DOHH2 (cell line): ENCODE measurements at regions not wholly inside any gene's neighbourhood (a gene's known extent, or its start where the extent isn't known, plus 50 kb on each side); places are given as distances from the start of the nearest gene placed in this dataset.

Experiments used
- H3F3A ChIP-seq: fragments of 200-600 bp; sonication (generic), shearing (Covaris generic); 2 replicates; pipeline ENCODE4 v1.6.0; 2016; ENCODE audit warnings: antibody characterized with exemption, mild to moderate bottlenecking; ENCODE audit not compliant: control insufficient read depth, insufficient read depth
- H3K27ac ChIP-seq: fragments of 200-600 bp; sonication (generic); 2 replicates; pipeline ENCODE4 v1.5.1; 2014; ENCODE audit warnings: low read depth, mild to moderate bottlenecking, low read length, moderate library complexity
- H3K27me3 ChIP-seq: fragments of 200-600 bp; sonication (generic); 2 replicates; pipeline ENCODE4 v1.6.1; 2014; ENCODE audit warnings: mild to moderate bottlenecking, low read length, mixed read lengths; ENCODE audit not compliant: control insufficient read depth
- H3K36me3 ChIP-seq: fragments of 200-600 bp; sonication (generic); 2 replicates; pipeline ENCODE4 v1.6.1; 2014; ENCODE audit warnings: mild to moderate bottlenecking, low read length, moderate library complexity, mixed read lengths; ENCODE audit not compliant: control insufficient read depth
- H3K4me1 ChIP-seq: fragments of 200-600 bp; sonication (generic); 2 replicates; pipeline ENCODE4 v1.6.1; 2014; ENCODE audit warnings: mild to moderate bottlenecking, low read length, mixed read lengths; ENCODE audit not compliant: control insufficient read depth
- H3K4me2 ChIP-seq: fragments of 200-600 bp; sonication (generic); 2 replicates; pipeline ENCODE4 v1.6.0; 2014; ENCODE audit warnings: mild to moderate bottlenecking, low read length, moderate library complexity
- H3K4me3 ChIP-seq: fragments of 200-600 bp; sonication (generic); 2 replicates; pipeline ENCODE4 v1.5.1; 2014; ENCODE audit warnings: mild to moderate bottlenecking, low read length, mixed read lengths
- H3K79me2 ChIP-seq: fragments of 200-600 bp; sonication (generic); 2 replicates; pipeline ENCODE4 v1.6.1; 2014; ENCODE audit warnings: mild to moderate bottlenecking, low read length, mixed read lengths; ENCODE audit not compliant: control insufficient read depth
- H3K9me2 ChIP-seq: fragments of 200-600 bp; sonication (generic); replicated peaks from 2 replicates; pipeline ENCODE4 v1.6.1; 2014; ENCODE audit warnings: mild to moderate bottlenecking, low read length, mixed read lengths; ENCODE audit not compliant: control insufficient read depth
- H3K9me3 ChIP-seq: fragments of 200-600 bp; sonication (generic); 2 replicates; pipeline ENCODE4 v1.6.1; 2014; ENCODE audit warnings: antibody characterized with exemption, low read length, mixed read lengths; ENCODE audit not compliant: control insufficient read depth, insufficient read depth
- H4K20me1 ChIP-seq: fragments of 200-600 bp; sonication (generic); 2 replicates; pipeline ENCODE4 v1.6.0; 2014; ENCODE audit warnings: low read depth, mild to moderate bottlenecking, antibody characterized with exemption, low read length, moderate library complexity; ENCODE audit not compliant: control insufficient read depth, insufficient read depth
- EZH2phosphoT487 ChIP-seq: fragments of 200-600 bp; sonication (generic); IDR thresholded peaks from 2 replicates; pipeline ENCODE4 v1.6.1; 2017; ENCODE audit warnings: borderline replicate concordance, mild to moderate bottlenecking, antibody characterized with exemption, low read length, moderate library complexity, mixed read lengths
- TF ChIP-seq, protein P1 (sequence below): fragments of 200-600 bp; sonication (generic); IDR thresholded peaks from one replicate; pipeline ENCODE4 v1.5.1; 2014; ENCODE audit warnings: antibody characterized with exemption, mild to moderate bottlenecking, low read depth, low read length; ENCODE audit not compliant: poor library complexity, severe bottlenecking

DNA sequence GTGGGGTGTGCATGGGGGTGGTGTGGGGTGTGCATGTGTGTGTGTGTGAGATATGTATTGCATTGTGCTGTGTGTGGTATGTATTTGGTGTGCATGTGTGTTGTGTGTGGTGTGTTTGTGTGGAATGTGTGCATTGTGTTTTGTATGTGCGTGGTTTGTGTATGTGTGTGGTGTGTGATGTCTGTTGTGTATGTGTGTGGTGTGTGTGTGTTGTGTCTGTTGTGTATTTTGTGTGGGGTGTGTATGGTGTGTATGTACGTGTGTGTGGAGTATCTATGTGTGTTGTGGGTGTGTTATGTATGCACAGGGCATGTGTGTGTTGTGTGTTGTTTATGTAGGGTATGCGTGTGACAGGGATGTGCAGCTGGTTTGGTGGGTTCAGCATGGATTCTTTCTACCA, 67.8 kb upstream of the COG2 start:
- H3K4me3 ChIP-seq: no peak overlapping the region
- no peak overlapping the region for H3K4me2 ChIP-seq
- no peaks in the 10 kb centered on the region for H3K9me3 ChIP-seq
- H3K9me2 ChIP-seq: no peaks in the 10 kb centered on the region
- no peaks in the 10 kb centered on the region for H4K20me1 ChIP-seq
- no peaks in the 10 kb centered on the region for H3K4me1 ChIP-seq
- H3K27ac ChIP-seq: no peak overlapping the region
- H3F3A ChIP-seq: no peaks in the 10 kb centered on the region
- H3K36me3 ChIP-seq: no peaks in the 10 kb centered on the region
- no peaks in the 10 kb centered on the region for H3K79me2 ChIP-seq
- TF ChIP-seq EZH2phosphoT487: no peak
- TF ChIP-seq, protein P1, sequence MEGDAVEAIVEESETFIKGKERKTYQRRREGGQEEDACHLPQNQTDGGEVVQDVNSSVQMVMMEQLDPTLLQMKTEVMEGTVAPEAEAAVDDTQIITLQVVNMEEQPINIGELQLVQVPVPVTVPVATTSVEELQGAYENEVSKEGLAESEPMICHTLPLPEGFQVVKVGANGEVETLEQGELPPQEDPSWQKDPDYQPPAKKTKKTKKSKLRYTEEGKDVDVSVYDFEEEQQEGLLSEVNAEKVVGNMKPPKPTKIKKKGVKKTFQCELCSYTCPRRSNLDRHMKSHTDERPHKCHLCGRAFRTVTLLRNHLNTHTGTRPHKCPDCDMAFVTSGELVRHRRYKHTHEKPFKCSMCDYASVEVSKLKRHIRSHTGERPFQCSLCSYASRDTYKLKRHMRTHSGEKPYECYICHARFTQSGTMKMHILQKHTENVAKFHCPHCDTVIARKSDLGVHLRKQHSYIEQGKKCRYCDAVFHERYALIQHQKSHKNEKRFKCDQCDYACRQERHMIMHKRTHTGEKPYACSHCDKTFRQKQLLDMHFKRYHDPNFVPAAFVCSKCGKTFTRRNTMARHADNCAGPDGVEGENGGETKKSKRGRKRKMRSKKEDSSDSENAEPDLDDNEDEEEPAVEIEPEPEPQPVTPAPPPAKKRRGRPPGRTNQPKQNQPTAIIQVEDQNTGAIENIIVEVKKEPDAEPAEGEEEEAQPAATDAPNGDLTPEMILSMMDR: no peak
- peaks cover 8% of the 10 kb centered on the region for H3K27me3 ChIP-seq

DNA sequence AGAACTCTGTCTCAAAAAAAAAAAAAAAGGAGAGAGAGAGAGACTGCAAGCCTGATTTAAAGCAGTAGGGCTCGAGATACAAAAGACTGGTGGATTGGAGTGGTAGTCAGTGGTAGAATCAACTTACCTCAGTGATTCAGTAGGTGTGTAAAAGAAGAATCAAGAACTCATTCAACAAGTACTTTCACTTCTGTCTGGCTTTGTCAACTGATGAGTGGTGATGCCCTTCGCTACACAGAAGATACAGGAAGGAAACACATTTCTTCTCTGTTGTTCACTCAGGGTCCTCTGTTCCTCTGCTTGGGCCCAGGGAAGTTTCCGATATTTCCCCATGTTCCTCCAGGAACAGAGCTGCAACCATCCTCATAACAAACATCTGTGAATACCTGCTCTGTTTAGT, 68.6 kb upstream of the COG2 start:
- H4K20me1 ChIP-seq: no peaks in the 10 kb centered on the region
- no peak for TF ChIP-seq EZH2phosphoT487
- TF ChIP-seq, protein P1: no peak
- no peaks in the 10 kb centered on the region for H3K9me3 ChIP-seq
- no peaks in the 10 kb centered on the region for H3F3A ChIP-seq
- no peak overlapping the region for H3K27ac ChIP-seq
- peaks cover 8% of the 10 kb centered on the region for H3K27me3 ChIP-seq
- no peak overlapping the region for H3K4me2 ChIP-seq
- no peaks in the 10 kb centered on the region for H3K36me3 ChIP-seq
- no peaks in the 10 kb centered on the region for H3K4me1 ChIP-seq
- H3K79me2 ChIP-seq: no peaks in the 10 kb centered on the region
- no peaks in the 10 kb centered on the region for H3K9me2 ChIP-seq
- H3K4me3 ChIP-seq: no peak overlapping the region

DNA sequence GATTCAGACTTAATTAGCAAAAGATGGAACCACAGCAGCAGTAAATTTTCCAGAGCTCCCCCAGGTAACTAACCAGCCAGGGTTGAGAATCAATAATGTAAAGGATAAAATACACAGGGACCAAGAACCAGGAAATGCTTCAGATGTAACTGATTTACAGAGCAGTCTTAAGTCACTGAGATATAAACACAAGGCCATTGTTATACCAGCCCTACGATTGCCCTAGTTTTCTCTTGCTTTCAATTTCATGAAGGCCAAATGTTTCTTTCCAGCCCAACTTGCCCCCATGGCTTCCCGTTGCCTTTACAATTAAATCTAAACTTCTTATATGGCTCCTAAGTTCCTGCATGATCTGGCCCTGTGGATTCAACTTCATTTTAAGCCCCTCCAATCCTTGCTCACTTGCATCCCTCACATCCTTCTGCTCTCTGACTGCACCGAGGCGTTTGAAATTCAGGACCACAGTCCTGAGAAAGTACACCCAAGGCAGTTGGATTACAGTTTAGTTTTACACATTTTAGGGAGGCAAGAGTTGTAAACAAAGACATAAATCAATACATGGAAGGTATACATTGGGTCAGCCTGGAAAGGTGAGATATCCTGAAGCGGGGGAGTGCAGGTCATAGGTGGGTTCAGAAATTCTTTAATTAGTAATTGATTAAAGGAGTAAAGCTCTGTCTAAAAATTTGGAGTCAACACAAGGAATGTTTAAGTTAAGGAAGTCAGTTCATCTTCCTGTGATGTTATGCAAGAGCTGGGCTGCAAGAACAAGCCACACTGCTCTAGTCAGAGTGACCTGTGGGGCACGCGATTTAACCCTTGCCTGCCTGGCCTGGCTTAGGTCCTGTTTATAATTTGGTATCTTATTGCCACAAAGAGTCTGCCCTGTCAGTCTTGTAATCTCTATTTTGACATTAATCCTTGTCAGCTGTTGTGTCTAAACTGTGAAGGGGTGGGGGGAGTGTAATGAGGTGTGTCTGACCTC, 69.9 kb upstream of the COG2 start:
- H3K4me2 ChIP-seq: no peak overlapping the region
- TF ChIP-seq, protein P1: no peak
- no peak for TF ChIP-seq EZH2phosphoT487
- no peaks in the 10 kb centered on the region for H3K4me1 ChIP-seq
- peaks cover 15% of the 10 kb centered on the region for H3K27me3 ChIP-seq
- H3K79me2 ChIP-seq: no peaks in the 10 kb centered on the region
- H3K9me3 ChIP-seq: no peaks in the 10 kb centered on the region
- H3F3A ChIP-seq: no peaks in the 10 kb centered on the region
- no peaks in the 10 kb centered on the region for H3K9me2 ChIP-seq
- no peaks in the 10 kb centered on the region for H3K36me3 ChIP-seq
- H4K20me1 ChIP-seq: no peaks in the 10 kb centered on the region
- no peak overlapping the region for H3K4me3 ChIP-seq
- H3K27ac ChIP-seq: no peak overlapping the region
